Left renal pelvis (tissue), 4 donors: ENCODE measurements at regions not wholly inside any gene's neighbourhood (a gene's known extent, or its start where the extent isn't known, plus 50 kb on each side); places are given as distances from the start of the nearest gene placed in this dataset.
A peak's percentile ranks its signal among the peaks of the same experiment; 100 is the strongest.
"Not testable (repeated sequence)": the region's sequence is repeated elsewhere in the genome, so short reads cannot be mapped to it uniquely, and the experiment has no call there.

Source experiments
- DNase-seq, 4 donors: peaks; one replicate each; pipeline ENCODE4 v3.0.0-alpha.2; 2013; ENCODE audit warnings: low read depth in 4 of 4, low spot score in 3 of 4

GRCh38 chr5:112532654-112533360 lies 113.7 kb upstream of the EPB41L4A start:
- no peak for DNase-seq

DNA sequence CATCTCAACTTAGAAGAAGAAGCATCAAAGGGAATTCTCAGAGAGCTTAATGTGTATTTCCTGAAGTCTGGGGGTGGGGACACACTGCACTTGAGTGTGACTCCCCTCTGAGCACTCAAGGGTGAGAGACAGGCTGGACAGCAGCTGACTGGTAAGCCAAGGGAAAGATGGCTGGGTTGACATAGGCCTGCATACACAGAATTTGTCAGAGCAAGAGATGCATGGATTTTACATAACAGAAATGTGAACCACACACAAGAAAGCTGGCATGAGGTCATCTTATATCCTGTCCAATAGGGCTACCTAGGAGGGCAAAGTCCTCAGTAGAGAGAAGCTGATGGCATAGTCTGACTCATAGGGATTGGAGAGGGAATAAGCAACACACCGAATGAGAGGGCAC lies 114.3 kb upstream of the EPB41L4A start:
- DNase-seq = no peak

DNA sequence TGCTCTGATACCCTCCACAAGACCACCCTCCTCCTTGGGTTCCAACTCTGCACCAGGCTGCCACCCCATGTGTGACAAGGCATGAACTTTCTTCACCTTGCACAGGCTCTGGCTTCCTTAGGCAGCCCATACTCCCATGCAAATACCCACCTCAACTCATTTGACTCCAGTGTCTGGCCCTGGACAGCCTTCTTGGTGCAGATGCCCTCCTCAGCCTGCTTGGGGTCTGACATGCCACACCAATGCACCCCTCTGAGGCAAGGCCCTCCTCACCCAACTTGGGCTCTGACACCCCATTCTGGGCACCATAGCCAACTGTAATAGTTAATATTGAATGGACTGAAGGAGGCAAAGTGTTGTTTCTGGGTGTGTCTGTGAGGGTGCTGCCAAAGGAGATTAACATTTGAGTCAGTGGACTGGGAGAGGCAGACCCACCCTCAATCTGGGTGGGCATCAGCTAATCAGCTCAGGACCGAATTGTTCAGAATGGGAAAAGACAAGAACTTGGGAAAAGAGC lies 115.0 kb upstream of the EPB41L4A start:
- DNase-seq = no peak

DNA sequence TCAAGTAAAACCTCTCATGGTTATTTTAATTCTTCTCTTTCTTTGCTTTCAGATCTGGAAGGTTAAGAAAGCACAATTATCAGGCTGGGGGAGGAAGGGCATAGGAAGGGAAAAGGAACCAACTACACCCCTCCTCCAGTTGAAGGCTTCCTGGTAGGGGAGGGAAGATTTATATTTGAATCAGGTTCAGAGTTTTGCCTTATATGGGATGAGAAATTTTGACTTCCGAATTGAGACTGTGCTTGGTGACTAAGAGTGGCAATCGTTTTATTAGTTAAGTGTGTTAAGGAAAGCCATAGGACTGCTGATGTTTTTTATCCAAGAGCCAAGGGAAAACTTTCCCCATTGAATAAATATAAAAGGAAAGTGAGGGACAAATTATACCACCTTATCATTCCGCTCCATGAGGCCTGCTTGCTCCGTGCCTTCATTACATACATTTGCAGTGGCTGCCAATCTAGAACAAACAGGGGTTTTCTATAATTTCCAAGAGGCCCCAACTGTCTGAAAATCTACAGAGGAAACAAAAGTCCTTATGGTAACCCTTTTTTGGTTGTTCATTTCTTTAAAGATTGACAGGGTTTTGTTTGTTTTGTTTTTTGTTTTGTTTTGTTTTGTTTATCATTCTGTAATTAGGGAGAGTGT lies 115.7 kb upstream of the EPB41L4A start:
- DNase-seq = no peak

DNA sequence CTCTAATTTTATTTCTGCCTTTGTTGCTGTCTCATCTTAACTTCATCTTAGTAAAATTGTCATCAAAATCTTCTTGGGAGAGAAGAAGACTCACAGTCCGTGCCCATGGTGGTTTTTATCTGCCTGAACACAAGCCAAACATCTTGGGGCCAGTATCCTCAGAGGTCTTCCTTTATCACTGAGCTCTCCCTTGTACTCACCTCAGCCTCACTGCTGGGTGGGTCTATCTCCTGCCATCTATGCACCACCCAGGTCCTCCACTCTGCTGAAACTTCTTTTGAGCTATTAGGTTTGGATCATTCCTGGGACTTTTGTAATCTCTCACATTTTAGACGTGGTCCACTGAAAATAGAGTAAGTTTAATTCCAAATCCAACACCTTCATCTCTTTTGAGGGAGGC lies 116.3 kb upstream of the EPB41L4A start:
- DNase-seq = no peak

DNA sequence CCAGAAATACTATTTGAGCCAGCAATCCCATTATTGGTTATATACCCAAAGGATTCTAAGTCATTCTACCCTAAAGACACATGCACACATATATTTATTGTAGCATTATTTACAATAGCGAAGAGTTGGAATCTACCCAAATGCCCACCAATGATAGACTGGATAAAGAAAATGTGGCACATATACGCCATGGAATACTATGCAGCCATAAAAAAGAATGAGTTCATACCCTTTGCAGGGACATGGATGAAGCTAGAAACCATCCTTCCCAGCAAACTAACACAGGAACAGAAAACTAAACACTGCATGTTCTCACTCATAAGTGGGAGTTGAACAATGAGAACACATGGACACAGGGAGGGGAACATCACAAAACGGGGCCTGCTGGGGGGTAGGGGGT lies 125.5 kb upstream of the EPB41L4A start:
- not testable (repeated sequence) for DNase-seq

DNA sequence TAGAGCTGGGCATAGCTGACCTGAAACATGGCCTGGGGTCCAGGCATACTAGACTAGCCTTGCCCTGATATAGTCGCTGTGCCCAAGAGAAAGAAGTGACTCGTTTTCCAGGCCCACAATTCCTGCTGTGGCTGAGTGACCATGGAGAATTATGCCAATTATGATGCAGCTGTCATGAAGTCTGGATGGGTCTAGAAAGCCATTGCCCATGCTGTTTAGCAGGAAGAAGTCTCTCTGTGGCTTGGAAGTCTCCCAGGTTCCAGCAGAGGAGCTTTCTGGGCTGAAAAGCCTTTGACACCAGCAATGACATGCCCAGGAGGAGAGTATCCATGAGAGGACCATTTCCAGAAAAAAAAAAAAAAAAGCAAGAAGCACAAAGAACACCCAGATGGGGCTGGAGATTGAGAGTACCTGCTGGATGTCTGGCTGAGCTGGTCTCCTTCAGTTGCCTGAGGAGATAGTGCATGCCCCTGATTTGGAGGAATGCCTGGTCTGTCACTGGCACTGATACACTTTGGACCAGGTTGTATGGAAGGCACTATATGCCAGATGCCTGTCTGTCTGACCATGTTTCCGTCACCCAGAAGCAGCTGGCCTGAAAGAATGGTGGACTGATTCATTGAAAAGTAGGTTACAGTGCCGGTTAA lies 128.0 kb upstream of the EPB41L4A start:
- DNase-seq = no peak

GRCh38 chr5:112548246-112548881 lies 129.3 kb upstream of the EPB41L4A start:
- DNase-seq = no peak

- no peak for DNase-seq
These were observed 130.1 kb upstream of the EPB41L4A start for GRCh38 chr5:112549127-112549526.

DNA sequence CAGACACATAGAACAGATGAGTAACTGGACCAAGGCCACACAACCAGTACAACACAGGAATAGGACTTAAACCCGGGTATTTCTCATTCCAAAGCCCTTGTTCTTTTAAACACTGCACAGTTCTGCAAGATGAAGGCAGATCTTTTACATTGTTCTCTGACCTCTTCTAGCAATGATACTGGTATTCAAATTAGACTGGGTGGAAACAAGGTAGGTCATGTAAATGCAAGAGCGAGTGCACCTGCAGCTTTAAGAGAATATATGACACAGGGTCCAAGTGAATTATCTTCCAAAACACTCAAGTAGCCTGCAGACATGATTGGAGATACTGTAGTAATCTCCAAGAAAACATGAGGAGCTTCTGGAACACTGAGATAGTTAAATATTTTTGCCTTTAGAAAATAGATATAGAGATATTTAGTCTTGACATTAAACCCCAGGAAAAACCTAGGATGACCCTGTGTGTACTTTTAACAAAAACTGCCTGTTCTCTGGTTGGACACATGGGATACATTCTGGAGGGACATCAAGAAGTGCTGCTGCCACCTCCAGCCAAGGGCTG lies 130.6 kb upstream of the EPB41L4A start:
- no peak for DNase-seq

- peak in 3 of 4 donors; percentile 32 to 62 (median 43) for DNase-seq
These were observed 132.4 kb upstream of the EPB41L4A start for GRCh38 chr5:112551419-112552032.

DNA sequence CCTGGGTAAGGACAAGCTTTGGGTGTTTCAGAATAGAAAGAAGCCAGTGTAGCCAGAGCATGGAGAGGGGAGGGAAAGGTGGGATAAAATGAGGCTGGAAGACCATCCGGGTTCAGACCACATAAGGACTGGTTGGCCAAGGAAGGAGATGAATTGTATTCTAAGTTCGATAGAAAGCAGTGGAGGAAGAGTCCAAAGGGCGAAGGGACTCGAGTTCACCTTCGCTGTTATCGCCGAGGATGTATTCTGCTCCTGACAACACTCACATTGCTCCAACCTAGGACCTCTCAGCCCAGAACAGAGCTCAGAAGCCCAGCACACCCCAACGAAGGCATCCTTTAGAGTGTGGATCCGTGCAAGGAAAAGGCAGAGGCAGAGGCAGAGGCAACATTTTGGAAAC lies 133.1 kb upstream of the EPB41L4A start:
- no peak for DNase-seq

DNA sequence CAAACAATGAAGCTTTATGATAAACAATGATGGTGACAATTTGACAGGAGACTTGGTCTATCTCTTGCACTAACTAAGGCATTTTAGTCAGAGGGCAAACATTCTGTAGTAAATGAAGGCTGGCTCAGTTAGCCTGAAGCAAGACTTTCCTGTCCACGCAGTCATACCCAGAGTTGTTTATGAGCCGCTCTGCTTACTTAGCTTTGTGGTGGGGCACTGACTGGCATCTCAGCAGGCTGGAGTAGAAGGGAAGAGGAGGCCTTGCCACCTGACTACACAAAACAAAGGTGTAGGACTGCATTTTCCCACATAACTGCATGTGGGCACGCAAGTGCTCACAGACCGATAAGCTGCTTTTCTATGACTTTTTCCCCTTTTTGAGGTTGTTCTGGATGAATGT lies 133.7 kb upstream of the EPB41L4A start:
- no peak for DNase-seq

- no peak for DNase-seq
These were observed 135.3 kb upstream of the EPB41L4A start for GRCh38 chr5:112554101-112554977.

DNA sequence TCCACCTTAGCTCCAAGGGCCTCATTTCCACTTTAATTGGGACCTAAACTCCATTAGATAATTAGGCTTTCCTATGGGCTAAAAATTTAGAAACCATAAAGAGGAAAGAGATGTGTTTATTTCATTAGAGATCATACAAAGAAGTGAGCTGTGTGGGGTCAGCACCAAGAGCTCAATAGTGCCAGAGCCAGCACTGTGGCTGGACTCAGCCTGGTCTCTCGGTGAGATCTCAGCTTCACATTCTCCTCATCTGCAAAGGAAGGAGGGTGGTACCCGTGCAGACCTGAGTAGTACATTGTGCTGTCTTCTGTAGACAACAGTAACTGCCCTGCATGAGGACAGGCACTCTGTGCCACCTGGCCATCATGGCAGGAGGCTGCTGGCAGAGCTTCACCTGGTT lies 136.1 kb upstream of the EPB41L4A start:
- DNase-seq = no peak

DNA sequence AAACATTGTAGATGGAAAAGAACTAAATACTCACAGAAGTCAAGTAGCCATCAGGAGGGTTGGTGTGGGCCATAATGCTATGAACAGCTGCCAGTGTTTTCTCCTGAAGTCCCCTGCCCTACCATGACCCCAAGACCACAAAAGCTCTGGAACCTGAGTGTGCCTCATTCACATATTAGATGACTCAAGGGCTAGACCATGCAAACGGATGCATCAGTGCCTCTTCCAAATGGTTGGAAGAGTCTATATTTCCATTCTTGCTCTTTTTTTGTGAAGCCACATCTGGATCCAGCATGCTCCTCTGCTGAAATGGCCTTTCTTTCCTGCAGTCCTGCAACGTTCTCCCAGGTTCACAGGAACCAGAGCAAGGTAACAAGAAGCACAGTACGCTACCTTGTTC lies 136.6 kb upstream of the EPB41L4A start:
- DNase-seq = no peak

DNA sequence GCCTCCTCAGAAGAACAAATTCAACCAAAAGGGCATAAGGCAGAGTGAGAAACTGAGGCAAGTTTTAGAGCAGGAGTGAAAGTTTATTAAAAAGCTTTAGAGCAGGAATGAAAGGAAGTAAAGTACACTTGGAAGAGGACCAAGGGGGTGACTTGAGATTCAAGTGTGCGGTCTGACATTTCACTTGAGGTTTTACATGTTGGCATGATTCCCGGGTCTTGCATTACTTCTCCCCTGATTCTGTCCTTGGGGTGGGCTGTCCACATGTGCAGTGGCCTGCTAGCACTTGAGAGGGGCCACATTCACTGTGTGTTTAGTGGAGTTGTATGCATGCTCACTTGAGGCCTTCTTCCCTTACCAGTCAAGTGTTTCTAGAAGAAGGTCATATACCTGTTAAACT lies 140.4 kb upstream of the EPB41L4A start:
- not testable (repeated sequence) for DNase-seq

- no peak for DNase-seq
These were observed 141.3 kb upstream of the EPB41L4A start for GRCh38 chr5:112560371-112560770.

DNA sequence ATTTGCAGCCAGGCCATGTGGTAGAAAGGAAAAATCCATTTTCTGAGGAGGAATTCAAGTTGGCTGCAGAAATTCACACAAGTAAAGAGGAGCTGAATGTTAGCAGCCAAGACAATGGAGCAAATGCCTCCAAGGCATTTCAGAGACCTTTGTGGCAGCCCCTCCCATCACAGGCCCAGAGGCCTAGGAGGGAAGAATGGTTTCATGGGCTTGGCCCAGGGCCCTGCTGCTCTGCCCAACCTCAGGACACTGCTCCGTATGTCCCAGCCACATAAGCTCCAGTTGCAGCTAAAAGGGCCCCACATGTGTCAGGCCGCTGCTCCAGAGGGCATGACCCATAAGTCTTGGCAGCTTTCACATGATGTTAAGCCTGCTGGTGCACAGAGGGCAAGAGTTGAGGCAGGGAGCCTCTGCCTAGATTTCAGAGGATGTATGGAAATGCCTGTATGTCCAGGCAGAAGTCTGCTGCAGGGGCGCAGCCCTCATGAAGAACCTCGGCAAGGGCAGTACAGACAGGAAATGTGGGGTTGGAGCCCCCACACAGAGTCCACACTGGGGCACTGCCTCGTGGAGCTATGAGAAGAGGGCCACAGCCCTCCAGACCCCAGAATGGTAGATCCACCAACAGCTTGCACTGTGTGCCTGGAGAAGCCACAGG lies 144.2 kb upstream of the EPB41L4A start:
- DNase-seq = no peak
